ENCODE measurements at regions not wholly inside any gene's neighbourhood (a gene's known extent, or its start where the extent isn't known, plus 50 kb on each side); places are given as distances from the start of the nearest gene placed in this dataset.
"Not testable (repeated sequence)": the region's sequence is repeated elsewhere in the genome, so short reads cannot be mapped to it uniquely, and the experiment has no call there.

DNA sequence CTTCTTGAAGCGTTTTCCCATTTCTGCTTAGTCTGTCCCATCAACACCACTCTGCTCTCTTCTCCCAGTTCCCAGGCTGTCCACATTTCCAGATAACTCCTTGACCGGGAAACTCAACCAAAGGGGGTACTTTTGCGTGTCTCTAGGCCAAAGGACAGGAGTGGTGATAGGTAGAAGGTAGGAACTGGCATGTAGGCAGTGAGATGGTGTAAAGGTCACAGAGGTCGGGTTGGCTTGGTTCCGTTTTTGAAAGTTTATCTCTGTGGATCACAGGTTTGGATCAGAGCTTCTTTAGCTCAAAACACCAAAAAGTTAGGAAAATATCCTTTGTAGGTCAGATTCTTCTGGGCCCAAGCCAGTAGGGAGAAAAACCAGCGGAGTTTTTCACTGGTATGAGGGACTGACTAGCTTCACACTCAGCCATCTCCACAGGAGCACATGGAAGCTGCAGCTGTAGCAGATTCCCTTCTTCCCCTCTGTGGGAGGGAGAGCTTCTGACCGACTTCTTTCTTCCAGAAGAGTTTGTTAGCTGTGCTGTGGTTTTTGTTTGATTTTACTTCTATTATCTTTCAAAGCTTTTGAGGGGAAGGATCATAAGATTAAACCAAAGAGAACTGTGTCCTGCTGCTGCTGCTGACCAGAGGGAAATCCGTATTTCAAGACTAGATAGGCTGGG lies 98.4 kb upstream of the DMRT1 start:
- DNase-seq (ENCODE audit: low read depth in 3 of 3, low spot score in 1 of 3) = no peak

- DNase-seq (ENCODE audit: low read depth in 3 of 3, low spot score in 1 of 3) = no peak
Measured at GRCh38 chr9:744046-744712, 97.3 kb upstream of the DMRT1 start.

- DNase-seq (ENCODE audit: low read depth in 3 of 3, low spot score in 1 of 3) = no peak
Measured at GRCh38 chr9:744790-745484, 96.6 kb upstream of the DMRT1 start.

DNA sequence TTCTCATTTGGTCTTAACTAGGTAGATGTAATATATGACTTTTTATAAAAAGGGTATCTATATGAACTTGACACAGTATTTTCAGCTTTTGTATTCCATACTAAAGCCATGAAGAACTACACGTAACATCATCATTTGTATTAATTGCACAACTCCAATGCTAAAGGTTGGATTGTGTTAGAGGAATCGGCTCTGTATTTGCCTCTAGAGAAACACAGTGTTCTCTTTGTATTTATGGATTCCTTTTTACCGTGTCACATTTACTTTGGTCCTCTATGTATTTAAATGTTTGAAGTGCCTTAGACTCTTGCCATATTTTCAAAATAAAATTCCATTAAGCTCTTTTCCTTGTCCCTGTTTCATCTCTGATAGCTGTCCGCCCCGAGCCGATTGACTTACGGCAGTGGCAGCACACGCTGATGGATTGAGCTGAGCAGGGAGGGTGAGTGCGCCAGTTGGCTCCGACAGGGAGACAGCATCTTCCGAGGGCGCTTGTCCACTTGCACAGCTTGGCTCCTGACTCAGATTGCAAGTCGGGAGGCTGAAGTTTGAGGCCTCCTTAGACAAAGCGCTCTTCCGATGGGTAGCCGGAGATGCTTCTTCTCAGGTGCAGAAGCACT lies 95.6 kb upstream of the DMRT1 start:
- no peak for DNase-seq (ENCODE audit: low read depth in 3 of 3, low spot score in 1 of 3)

- no peak for DNase-seq (ENCODE audit: low read depth in 3 of 3, low spot score in 1 of 3)
Measured at GRCh38 chr9:746661-747434, 94.6 kb upstream of the DMRT1 start.

- no peak for DNase-seq (ENCODE audit: low read depth in 3 of 3, low spot score in 1 of 3)
Measured at GRCh38 chr9:747567-747966, 93.9 kb upstream of the DMRT1 start.

DNA sequence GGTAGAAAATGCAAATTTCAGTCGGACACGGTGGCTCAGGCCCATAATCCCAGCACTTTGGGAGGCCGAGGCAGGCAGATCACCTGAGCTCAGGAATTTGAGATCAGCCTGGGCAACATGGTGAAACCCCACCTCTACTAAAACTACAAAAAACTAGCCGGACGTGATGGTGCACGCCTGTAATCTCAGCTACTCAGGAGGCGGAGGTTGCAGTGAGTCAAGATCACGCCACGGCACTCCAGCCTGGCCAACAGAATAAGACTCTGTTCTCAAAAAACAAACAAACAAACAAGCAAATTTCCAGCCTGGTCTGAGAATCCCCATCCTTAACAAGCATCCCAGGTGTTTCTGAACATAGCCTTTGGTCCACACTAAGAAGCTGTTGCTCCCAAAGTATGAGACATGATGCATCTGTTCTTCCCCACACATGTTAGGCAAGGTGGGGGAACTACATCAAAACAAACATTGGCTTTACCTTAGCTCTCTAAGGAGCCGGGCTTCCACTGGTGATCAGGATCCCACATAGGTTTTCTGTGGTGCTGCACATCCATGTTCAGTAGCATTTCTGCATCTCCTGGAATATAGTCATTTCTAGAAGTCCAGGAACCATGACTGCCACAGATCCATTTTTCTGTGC lies 92.5 kb upstream of the DMRT1 start:
- no peak for DNase-seq (ENCODE audit: low read depth in 3 of 3, low spot score in 1 of 3)

GRCh38 chr9:749716-750115 lies 91.8 kb upstream of the DMRT1 start:
- no peak for DNase-seq (ENCODE audit: low read depth in 3 of 3, low spot score in 1 of 3)

DNA sequence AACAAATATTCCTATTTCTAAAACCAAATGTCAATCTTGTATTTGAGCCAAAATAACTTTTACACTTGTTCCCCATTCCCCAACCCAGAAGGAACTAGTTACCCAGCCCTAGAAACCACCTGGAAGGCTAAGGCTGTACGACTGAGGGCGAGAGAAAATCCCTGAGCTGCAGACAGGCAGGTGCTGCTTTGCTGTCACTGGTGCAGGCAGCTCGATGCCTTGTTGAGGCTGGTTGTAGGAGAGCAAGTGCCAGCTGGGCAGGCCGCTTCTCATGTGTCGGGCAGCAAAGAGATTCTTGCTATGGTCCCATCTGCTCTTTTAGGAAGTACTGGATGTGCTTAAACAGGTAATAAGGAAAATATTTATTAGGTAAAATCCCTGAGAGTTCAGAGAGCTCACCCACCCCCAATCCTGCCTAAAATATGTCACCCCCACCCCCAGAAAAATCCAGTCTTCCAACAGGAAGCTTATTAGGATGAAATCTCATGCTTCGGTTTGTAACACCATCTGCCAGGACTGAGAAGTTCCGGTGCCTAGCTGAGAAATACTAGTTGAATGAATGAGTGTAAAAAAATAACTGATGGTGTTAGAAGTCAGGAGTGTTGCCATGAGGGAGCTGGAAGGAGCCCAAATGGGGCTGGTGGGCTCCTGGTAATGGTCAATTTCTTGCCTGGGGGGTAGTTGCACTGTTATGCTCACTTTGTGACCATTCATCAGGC lies 91.1 kb upstream of the DMRT1 start:
- no peak for DNase-seq (ENCODE audit: low read depth in 3 of 3, low spot score in 1 of 3)

DNA sequence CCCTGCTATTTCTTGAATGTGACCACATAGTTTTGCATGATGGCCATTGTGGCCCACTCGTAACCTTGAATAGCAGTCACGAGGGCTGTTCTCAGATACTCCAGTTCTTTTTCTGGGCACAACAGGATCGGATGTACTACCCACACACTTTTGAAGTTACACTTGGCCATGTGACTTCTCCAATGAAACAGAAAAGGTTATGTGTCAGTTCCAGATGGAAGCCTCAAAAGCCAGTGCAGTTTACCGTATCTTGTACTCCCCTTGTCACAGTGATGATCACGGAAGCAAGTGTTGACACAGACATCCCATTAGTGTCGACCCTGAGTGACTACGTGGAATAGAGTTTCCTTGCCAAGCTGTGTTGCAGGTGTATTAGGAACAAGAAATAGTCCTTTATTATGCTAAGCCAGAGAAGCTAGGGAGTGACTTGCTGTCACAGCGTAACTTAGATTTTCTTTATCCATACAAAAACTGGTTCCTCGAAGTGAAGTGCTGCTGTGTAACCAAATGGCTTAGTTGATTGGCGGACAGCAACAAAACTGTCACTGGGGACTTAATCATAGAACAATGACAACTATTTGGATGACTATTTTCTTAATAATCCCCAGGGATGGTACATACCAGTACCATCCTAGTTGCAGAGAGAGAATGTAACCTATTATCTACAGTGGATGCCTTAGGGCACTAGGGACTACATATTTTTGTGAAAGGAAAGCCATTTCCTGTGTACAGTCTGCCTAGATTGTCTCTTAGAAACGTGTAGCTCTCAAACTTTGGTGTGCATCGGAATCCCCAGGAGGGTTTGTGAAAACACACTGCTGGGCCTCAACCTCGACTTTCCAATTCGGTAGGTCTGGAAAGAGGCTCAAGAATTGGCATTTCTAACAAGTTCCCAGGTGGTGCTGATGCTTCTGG lies 90.1 kb upstream of the DMRT1 start:
- no peak for DNase-seq (ENCODE audit: low read depth in 3 of 3, low spot score in 1 of 3)

GRCh38 chr9:752201-752600 lies 89.3 kb upstream of the DMRT1 start:
- no peak for DNase-seq (ENCODE audit: low read depth in 3 of 3, low spot score in 1 of 3)

- DNase-seq (ENCODE audit: low read depth in 3 of 3, low spot score in 1 of 3) = no peak
Measured at GRCh38 chr9:752681-753200, 88.8 kb upstream of the DMRT1 start.

DNA sequence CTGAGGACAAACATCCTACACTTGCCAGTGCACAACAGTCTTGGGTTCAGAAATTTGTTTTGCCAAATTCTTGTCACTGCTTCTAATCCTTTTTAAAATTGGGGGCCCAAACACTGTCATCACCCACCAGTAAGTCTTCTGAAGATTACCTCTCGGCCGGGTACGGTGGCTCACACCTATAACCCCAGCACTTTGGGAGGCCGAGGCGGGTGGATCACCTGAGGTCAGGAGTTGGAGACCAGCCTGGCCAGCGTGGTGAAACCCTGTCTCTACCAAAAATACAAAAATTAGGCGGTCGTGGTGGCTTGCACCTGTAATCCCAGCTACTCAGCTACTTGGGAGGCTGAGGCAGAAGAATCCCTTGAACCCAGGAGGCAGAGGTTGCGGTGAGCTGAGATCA lies 87.8 kb upstream of the DMRT1 start:
- DNase-seq (ENCODE audit: low read depth in 3 of 3, low spot score in 1 of 3) = not testable (repeated sequence)

- DNase-seq (ENCODE audit: low read depth in 3 of 3, low spot score in 1 of 3) = no peak
Measured at GRCh38 chr9:754150-754931, 87.2 kb upstream of the DMRT1 start.

GRCh38 chr9:755454-756381 lies 85.8 kb upstream of the DMRT1 start:
- no peak for DNase-seq (ENCODE audit: low read depth in 3 of 3, low spot score in 1 of 3)

- no peak for DNase-seq (ENCODE audit: low read depth in 3 of 3, low spot score in 1 of 3)
Measured at GRCh38 chr9:757246-757881, 84.1 kb upstream of the DMRT1 start.

Measured in stimulated activated CD4-positive, alpha-beta T cell treated with anti-CD3 and anti-CD28 coated beads, TNF-alpha, amount 100 ng/mL, for 1 hour (primary cell).